Heart left ventricle (tissue), 13 donors: ENCODE measurements at regions not wholly inside any gene's neighbourhood (a gene's known extent, or its start where the extent isn't known, plus 50 kb on each side); places are given as distances from the start of the nearest gene placed in this dataset.

Source experiments
- POLR2A ChIP-seq, 2 donors: fragments of 450-650 bp; IDR thresholded peaks; one replicate each; pipeline ENCODE4 v1.6.1; 2017; ENCODE audit warnings: antibody characterized with exemption in 2 of 2, mild to moderate bottlenecking in 2 of 2, moderate library complexity in 2 of 2
- TF ChIP-seq, protein P1 (sequence below), 12 donors: fragments of 200-600 bp; sonication (generic) in 4 of 12; IDR thresholded peaks; one replicate each; pipeline versions ENCODE4 v1.5.0 to v1.8.0; 2018 to 2022; ENCODE audit warnings: antibody characterized with exemption in 12 of 12, mild to moderate bottlenecking in 5 of 12
- donor health status: ischemic (EF 13 %, LVEDD 7.1; RV severe dilation, severe dysfunction).
- donor health status: DM: no; HTN: yes; CAD: no.
- donor health status: DM: no; HTN: no; CAD: no.
- donor health status: ischemic (EF 25% LVEDD 6.9; RV normal size, moderate dysfunction).
- donor health status: ischemic (EF 25% LVEDD 5.7; RV mildly dilated, moderate dysfunction).
- donor health status: ischemic (EF 35%, LVEDD 5.7; RV mildly dilated, moderate dysfunction).
- donor health status: nonischemic (EF 11% LVEDD 7.7; RV severe dilation, severe dysfunction).
- donor health status: DM: yes; HTN: yes; CAD: no.
- donor health status: PGD.
- donor health status: ischemic (EF 29% LVEDD 5.4; RV normal size, mild dysfunction).
- donor health status: nonischemic (EF 23%, LVEDD 6.1; RV moderate dilation, normal function).

DNA sequence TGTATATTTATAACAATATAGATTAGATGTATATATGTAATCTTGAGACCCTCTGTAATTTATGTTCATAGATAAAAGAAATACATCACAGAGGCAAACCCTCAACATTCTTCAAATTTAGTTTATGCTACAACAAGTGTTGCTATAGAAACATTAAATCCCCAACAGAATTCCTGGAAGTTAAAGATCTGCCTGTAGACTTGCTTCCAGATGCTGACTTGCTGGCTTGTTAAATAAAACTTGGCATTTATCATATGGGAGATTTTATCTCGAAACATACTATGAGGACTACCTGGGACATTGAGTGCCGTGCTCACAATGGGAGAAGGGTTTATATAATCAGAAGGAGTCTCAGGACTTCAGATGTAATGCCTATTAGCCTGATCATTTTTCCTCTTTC is 136.3 kb upstream of the PLXNC1 start:
- TF ChIP-seq, protein P1, sequence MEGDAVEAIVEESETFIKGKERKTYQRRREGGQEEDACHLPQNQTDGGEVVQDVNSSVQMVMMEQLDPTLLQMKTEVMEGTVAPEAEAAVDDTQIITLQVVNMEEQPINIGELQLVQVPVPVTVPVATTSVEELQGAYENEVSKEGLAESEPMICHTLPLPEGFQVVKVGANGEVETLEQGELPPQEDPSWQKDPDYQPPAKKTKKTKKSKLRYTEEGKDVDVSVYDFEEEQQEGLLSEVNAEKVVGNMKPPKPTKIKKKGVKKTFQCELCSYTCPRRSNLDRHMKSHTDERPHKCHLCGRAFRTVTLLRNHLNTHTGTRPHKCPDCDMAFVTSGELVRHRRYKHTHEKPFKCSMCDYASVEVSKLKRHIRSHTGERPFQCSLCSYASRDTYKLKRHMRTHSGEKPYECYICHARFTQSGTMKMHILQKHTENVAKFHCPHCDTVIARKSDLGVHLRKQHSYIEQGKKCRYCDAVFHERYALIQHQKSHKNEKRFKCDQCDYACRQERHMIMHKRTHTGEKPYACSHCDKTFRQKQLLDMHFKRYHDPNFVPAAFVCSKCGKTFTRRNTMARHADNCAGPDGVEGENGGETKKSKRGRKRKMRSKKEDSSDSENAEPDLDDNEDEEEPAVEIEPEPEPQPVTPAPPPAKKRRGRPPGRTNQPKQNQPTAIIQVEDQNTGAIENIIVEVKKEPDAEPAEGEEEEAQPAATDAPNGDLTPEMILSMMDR (IDR thresholded peaks at IDR 0.05): no peak
- TF ChIP-seq POLR2A (IDR thresholded peaks at IDR 0.05): no peak
